Neuronal stem cell (in vitro differentiated cells): ENCODE measurements at regions not wholly inside any gene's neighbourhood (a gene's known extent, or its start where the extent isn't known, plus 50 kb on each side); places are given as distances from the start of the nearest gene placed in this dataset.

Experiments
- DNase-seq: peaks from one replicate; pipeline ENCODE4 v3.0.0-alpha.2; 2013; ENCODE audit warnings: low spot score
- H2AFZ ChIP-seq: one replicate; pipeline ENCODE4 v1.6.1; 2013; ENCODE audit warnings: mild to moderate bottlenecking, low read length, inconsistent platforms
- H2AK5ac ChIP-seq: 2 replicates; pipeline ENCODE4 v1.6.1; 2013; ENCODE audit warnings: low read depth, mild to moderate bottlenecking, inconsistent platforms, low read length, moderate library complexity, mixed read lengths
- H2BK120ac ChIP-seq: 2 replicates; pipeline ENCODE4 v1.6.1; 2013; ENCODE audit warnings: low read depth, mild to moderate bottlenecking, inconsistent platforms, low read length, moderate library complexity, mixed read lengths
- H2BK12ac ChIP-seq: one replicate; pipeline ENCODE4 v1.6.1; 2013; ENCODE audit warnings: low read length, inconsistent platforms
- H2BK15ac ChIP-seq: 2 replicates; pipeline ENCODE4 v1.6.1; 2013; ENCODE audit warnings: mild to moderate bottlenecking, low read length, inconsistent platforms, mixed read lengths
- H2BK5ac ChIP-seq: one replicate; pipeline ENCODE4 v1.6.1; 2013; ENCODE audit warnings: inconsistent platforms, mild to moderate bottlenecking, low read length, moderate library complexity
- H3K14ac ChIP-seq: one replicate; pipeline ENCODE4 v1.6.1; 2013; ENCODE audit warnings: low read length, inconsistent platforms
- H3K18ac ChIP-seq: 2 replicates; pipeline ENCODE4 v1.6.1; 2013; ENCODE audit warnings: low read length, inconsistent platforms
- H3K23ac ChIP-seq: 2 replicates; pipeline ENCODE4 v1.6.1; 2013; ENCODE audit warnings: low read depth, mild to moderate bottlenecking, mixed read lengths, low read length, inconsistent platforms; ENCODE audit not compliant: poor library complexity
- H3K27ac ChIP-seq: replicated peaks from 3 replicates; pipeline ENCODE4 v1.5.1; 2013; ENCODE audit warnings: low read length, inconsistent platforms
- H3K27me3 ChIP-seq, 3 experiments: 2 replicates each; pipeline ENCODE4 v1.6.1; 2013; ENCODE audit warnings: low read length in 3 of 3, mild to moderate bottlenecking in 2 of 3, inconsistent platforms in 1 of 3, low read depth in 1 of 3, mixed read lengths in 1 of 3, moderate library complexity in 1 of 3; ENCODE audit not compliant: control insufficient read depth in 3 of 3, insufficient read depth in 3 of 3
- H3K36me3 ChIP-seq, 2 donors: replicated peaks in 1 of 2; 2 replicates each; pipeline ENCODE4 v1.6.1; 2013; ENCODE audit warnings: low read length in 2 of 2; ENCODE audit not compliant: control insufficient read depth in 2 of 2, insufficient read depth in 2 of 2
- H3K4ac ChIP-seq: 2 replicates; pipeline ENCODE4 v1.6.1; 2013; ENCODE audit warnings: inconsistent platforms, mild to moderate bottlenecking, low read length, moderate library complexity
- H3K4me1 ChIP-seq, 2 donors: 1 replicate in 1 of 2; 2 replicates in 1 of 2; pipeline ENCODE4 v1.6.1; 2013; ENCODE audit warnings: low read length in 2 of 2, low read depth in 1 of 2; ENCODE audit not compliant: control insufficient read depth in 2 of 2, insufficient read depth in 1 of 2
- H3K4me2 ChIP-seq: one replicate; pipeline ENCODE4 v1.6.1; 2013; ENCODE audit warnings: mild to moderate bottlenecking, low read length, inconsistent platforms; ENCODE audit not compliant: insufficient read depth, poor library complexity, severe bottlenecking
- H3K4me3 ChIP-seq, 2 donors: 2 replicates each; pipeline ENCODE4 v1.5.1; 2013; ENCODE audit warnings: low read length in 2 of 2, mild to moderate bottlenecking in 2 of 2, inconsistent platforms in 1 of 2, moderate library complexity in 1 of 2
- H3K79me1 ChIP-seq: one replicate; pipeline ENCODE4 v1.6.1; 2013; ENCODE audit warnings: low read depth, mild to moderate bottlenecking, inconsistent platforms, low read length, moderate library complexity
- H3K9ac ChIP-seq: one replicate; pipeline ENCODE4 v1.6.1; 2013; ENCODE audit warnings: mild to moderate bottlenecking, low read depth, low read length, inconsistent platforms; ENCODE audit not compliant: poor library complexity
- H3K9me3 ChIP-seq, 2 donors: replicated peaks in 1 of 2; 2 replicates each; pipeline versions ENCODE3 to v1.6.1; 2013; ENCODE audit warnings: low read length in 2 of 2, mild to moderate bottlenecking in 2 of 2, inconsistent platforms in 1 of 2, low read depth in 1 of 2, mixed read lengths in 1 of 2, moderate library complexity in 1 of 2; ENCODE audit not compliant: control insufficient read depth in 2 of 2, insufficient read depth in 1 of 2
- H4K8ac ChIP-seq: one replicate; pipeline ENCODE4 v1.6.1; 2013; ENCODE audit warnings: low read depth, mild to moderate bottlenecking, inconsistent platforms, low read length, moderate library complexity
- H4K91ac ChIP-seq: one replicate; pipeline ENCODE4 v1.6.1; 2013; ENCODE audit warnings: low read length, low read depth, mild to moderate bottlenecking, inconsistent platforms; ENCODE audit not compliant: poor library complexity
- WGBS, 2 donors: extraction: QIAGEN DNeasy Blood & Tissue Kit; methylation state at CpG; one replicate each; pipeline ENCODE4 v1.1.7; 2013; ENCODE audit warnings: missing lambda C conversion rate in 2 of 2, mixed read lengths in 1 of 2; ENCODE audit not compliant: insufficient read length in 2 of 2, insufficient replicate concordance in 1 of 2; ENCODE audit errors: extremely low coverage in 2 of 2; 5-methylcytosine and 5-hydroxymethylcytosine counted together

DNA sequence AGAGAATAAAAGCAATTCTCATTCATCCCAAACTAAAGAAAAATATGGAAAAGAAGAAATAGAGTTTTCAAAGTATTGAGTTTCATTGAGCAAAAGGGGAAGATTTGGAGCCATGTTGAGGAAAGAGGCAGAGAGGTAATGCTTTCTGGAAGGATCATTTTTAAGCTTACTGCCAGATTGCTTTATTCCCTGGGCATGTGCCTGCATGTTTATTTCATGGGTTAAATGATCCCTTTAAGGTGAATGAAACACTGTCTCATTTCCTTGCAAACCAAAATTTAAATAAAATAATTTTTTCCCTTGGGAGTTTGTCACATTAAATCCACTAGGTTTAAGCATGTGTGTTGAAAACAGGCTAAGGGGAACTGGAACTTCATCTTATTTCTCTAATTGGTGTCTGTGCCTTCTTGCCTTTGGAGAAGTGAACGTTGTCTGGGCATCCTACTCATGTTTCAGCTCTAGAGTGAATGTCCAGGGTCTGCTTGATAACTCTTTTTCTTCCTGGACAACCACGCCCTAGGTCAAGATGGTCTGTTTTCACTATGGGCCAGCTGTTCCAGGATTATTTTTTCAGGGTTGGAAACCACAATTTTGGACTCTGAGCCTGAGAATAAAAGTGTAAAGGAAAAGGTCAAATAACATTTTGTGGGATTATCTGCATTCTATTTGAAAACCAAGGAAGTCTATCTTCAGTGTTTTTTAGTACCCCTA, 114.1 kb upstream of the ELL2 start:
- no peak overlapping the region for H3K27ac ChIP-seq
- H3K14ac ChIP-seq: no peak overlapping the region
- WGBS, 2 donors: no CpG with 5 or more reads among the region's 2 CpGs
- no peak overlapping the region for H2AFZ ChIP-seq
- H2AK5ac ChIP-seq: no peak overlapping the region
- no peak overlapping the region for H2BK15ac ChIP-seq
- no peaks in the 10 kb centered on the region for H3K79me1 ChIP-seq
- no peak overlapping the region for H3K9ac ChIP-seq
- no peak overlapping the region for H3K23ac ChIP-seq
- H2BK12ac ChIP-seq: no peak overlapping the region
- no peaks in the 10 kb centered on the region for H3K4me1 ChIP-seq
- DNase-seq: no peak
- no peaks in the 10 kb centered on the region for H3K9me3 ChIP-seq
- H2BK5ac ChIP-seq: no peak overlapping the region
- H4K8ac ChIP-seq: no peak overlapping the region
- H3K4ac ChIP-seq: no peak overlapping the region
- no peak overlapping the region for H3K4me3 ChIP-seq
- H3K36me3 ChIP-seq: no peaks in the 10 kb centered on the region
- no peak overlapping the region for H3K4me2 ChIP-seq
- no peak overlapping the region for H4K91ac ChIP-seq
- H3K18ac ChIP-seq: no peak overlapping the region
- no peak overlapping the region for H2BK120ac ChIP-seq
- H3K27me3 ChIP-seq: peaks cover 0 to 12% (median 0%) of the 10 kb centered on the region in 3 experiments

- peaks cover 0 to 18% (median 0%) of the 10 kb centered on the region in 3 experiments for H3K27me3 ChIP-seq
- no peak overlapping the region for H3K14ac ChIP-seq
- H2BK5ac ChIP-seq: no peak overlapping the region
- H3K79me1 ChIP-seq: no peaks in the 10 kb centered on the region
- no peak overlapping the region for H2BK15ac ChIP-seq
- no peak overlapping the region for H3K9ac ChIP-seq
- H3K4me3 ChIP-seq: no peak overlapping the region
- H2AFZ ChIP-seq: no peak overlapping the region
- H3K18ac ChIP-seq: no peak overlapping the region
- no peaks in the 10 kb centered on the region for H3K36me3 ChIP-seq
- no peak overlapping the region for H2AK5ac ChIP-seq
- no peak overlapping the region for H3K27ac ChIP-seq
- no peak overlapping the region for H4K91ac ChIP-seq
- H2BK120ac ChIP-seq: no peak overlapping the region
- no peak overlapping the region for H3K23ac ChIP-seq
- H3K4ac ChIP-seq: no peak overlapping the region
- H4K8ac ChIP-seq: no peak overlapping the region
- WGBS, 2 donors: no CpG with 5 or more reads among the region's 2 CpGs
- H3K9me3 ChIP-seq: no peaks in the 10 kb centered on the region
- DNase-seq: no peak
- no peak overlapping the region for H3K4me2 ChIP-seq
- H3K4me1 ChIP-seq: no peaks in the 10 kb centered on the region
- no peak overlapping the region for H2BK12ac ChIP-seq
These were observed 113.2 kb upstream of the ELL2 start for GRCh38 chr5:96074870-96075269.

DNA sequence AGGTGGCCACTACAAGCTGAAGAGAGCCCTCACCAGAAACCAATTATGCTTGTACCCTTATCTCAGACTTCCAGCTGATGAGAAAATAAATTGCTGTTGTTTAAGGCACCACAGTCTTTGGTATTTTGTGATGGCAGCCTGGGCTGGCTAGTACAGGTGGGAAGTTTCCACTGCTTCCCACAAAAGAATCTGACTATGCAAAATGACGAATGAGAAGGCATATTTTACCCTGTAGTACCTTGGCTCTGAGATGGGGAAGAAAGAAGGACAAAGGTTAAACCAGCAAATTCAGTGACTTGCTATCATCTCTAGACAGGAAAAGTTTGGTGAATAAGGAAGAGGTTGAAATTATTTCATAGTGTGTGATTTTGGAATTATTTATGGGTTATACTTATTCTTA, 112.8 kb upstream of the ELL2 start:
- H2BK15ac ChIP-seq: no peak overlapping the region
- no peak overlapping the region for H2BK12ac ChIP-seq
- H3K27me3 ChIP-seq: peaks cover 0 to 18% (median 0%) of the 10 kb centered on the region in 3 experiments
- no peak overlapping the region for H3K23ac ChIP-seq
- H2AFZ ChIP-seq: no peak overlapping the region
- H2BK5ac ChIP-seq: no peak overlapping the region
- H3K4me1 ChIP-seq: no peaks in the 10 kb centered on the region
- no peaks in the 10 kb centered on the region for H3K9me3 ChIP-seq
- H3K9ac ChIP-seq: no peak overlapping the region
- H4K8ac ChIP-seq: no peak overlapping the region
- no peaks in the 10 kb centered on the region for H3K36me3 ChIP-seq
- H3K79me1 ChIP-seq: no peaks in the 10 kb centered on the region
- WGBS, 2 donors: no CpG with 5 or more reads among the region's 1 CpG
- H3K27ac ChIP-seq: no peak overlapping the region
- no peak overlapping the region for H3K18ac ChIP-seq
- no peak overlapping the region for H2AK5ac ChIP-seq
- no peak overlapping the region for H3K4me3 ChIP-seq
- H3K4me2 ChIP-seq: no peak overlapping the region
- H2BK120ac ChIP-seq: no peak overlapping the region
- H3K14ac ChIP-seq: no peak overlapping the region
- H3K4ac ChIP-seq: no peak overlapping the region
- no peak for DNase-seq
- H4K91ac ChIP-seq: no peak overlapping the region

GRCh38 chr5:96072791-96073165, 111.1 kb upstream of the ELL2 start:
- Histone ChIP-seq H3K79me1 (no peaks in the 10 kb centered on the region), H3K9me3 (no peaks in the 10 kb centered on the region), H3K27ac (no peak overlapping the region), H2AK5ac (no peak overlapping the region), H2BK5ac (no peak overlapping the region), H3K36me3 (no peaks in the 10 kb centered on the region), H3K18ac (no peak overlapping the region), H4K8ac (no peak overlapping the region), H3K9ac (no peak overlapping the region), H2AFZ (no peak overlapping the region), H3K4me2 (no peak overlapping the region), H3K27me3 (peaks cover 0 to 23% (median 0%) of the 10 kb centered on the region in 3 experiments), H3K23ac (no peak overlapping the region), H4K91ac (no peak overlapping the region), H3K4me1 (peaks cover 0 to 2% of the 10 kb centered on the region in 2 donors), H3K4me3 (no peak overlapping the region), H3K14ac (no peak overlapping the region), H2BK120ac (no peak overlapping the region), H2BK12ac (no peak overlapping the region), H2BK15ac (no peak overlapping the region), H3K4ac (no peak overlapping the region)
- WGBS, 2 donors: no CpG with 5 or more reads among the region's 3 CpGs
- DNase-seq: no peak
